Heart left ventricle (tissue), 13 donors: ENCODE measurements at regions not wholly inside any gene's neighbourhood (a gene's known extent, or its start where the extent isn't known, plus 50 kb on each side); places are given as distances from the start of the nearest gene placed in this dataset.

Source experiments
- CTCF ChIP-seq, 12 donors: fragments of 200-600 bp; sonication (generic) in 4 of 12; IDR thresholded peaks; one replicate each; pipeline versions ENCODE4 v1.5.0 to v1.8.0; 2018 to 2022; ENCODE audit warnings: antibody characterized with exemption in 12 of 12, mild to moderate bottlenecking in 5 of 12
- POLR2A ChIP-seq, 2 donors: fragments of 450-650 bp; IDR thresholded peaks; one replicate each; pipeline ENCODE4 v1.6.1; 2017; ENCODE audit warnings: antibody characterized with exemption in 2 of 2, mild to moderate bottlenecking in 2 of 2, moderate library complexity in 2 of 2
- donor health status: ischemic (EF 13 %, LVEDD 7.1; RV severe dilation, severe dysfunction).
- donor health status: DM: no; HTN: yes; CAD: no.
- donor health status: DM: no; HTN: no; CAD: no.
- donor health status: ischemic (EF 25% LVEDD 6.9; RV normal size, moderate dysfunction).
- donor health status: ischemic (EF 25% LVEDD 5.7; RV mildly dilated, moderate dysfunction).
- donor health status: ischemic (EF 35%, LVEDD 5.7; RV mildly dilated, moderate dysfunction).
- donor health status: nonischemic (EF 11% LVEDD 7.7; RV severe dilation, severe dysfunction).
- donor health status: DM: yes; HTN: yes; CAD: no.
- donor health status: PGD.
- donor health status: ischemic (EF 29% LVEDD 5.4; RV normal size, mild dysfunction).
- donor health status: nonischemic (EF 23%, LVEDD 6.1; RV moderate dilation, normal function).

GRCh38 chr5:67426961-67427849, 230.6 kb upstream of the CD180 start:
- no peak for TF ChIP-seq CTCF (IDR thresholded peaks at IDR 0.05)
- no peak for TF ChIP-seq POLR2A (IDR thresholded peaks at IDR 0.05)
